Nephron progenitor cell (in vitro differentiated cells): ENCODE measurements at regions not wholly inside any gene's neighbourhood (a gene's known extent, or its start where the extent isn't known, plus 50 kb on each side); places are given as distances from the start of the nearest gene placed in this dataset.

Source experiments
- DNase-seq: peaks from one replicate; pipeline ENCODE4 v3.0.0; 2021
- H3K27ac Mint-ChIP-seq: 2 replicates; pipeline ENCODE4 v1.8.0; 2021; ENCODE audit warnings: mild to moderate bottlenecking, moderate library complexity, mixed read lengths
- H3K27me3 Mint-ChIP-seq: 2 replicates; pipeline ENCODE4 v1.8.0; 2021; ENCODE audit warnings: mild to moderate bottlenecking, low read depth, mixed read lengths; ENCODE audit not compliant: poor library complexity
- H3K36me3 Mint-ChIP-seq: 2 replicates; pipeline ENCODE4 v1.8.0; 2021; ENCODE audit warnings: low read depth, mixed read lengths
- H3K4me1 Mint-ChIP-seq: 2 replicates; pipeline ENCODE4 v1.8.0; 2021; ENCODE audit warnings: mixed read lengths
- H3K4me3 Mint-ChIP-seq: 2 replicates; pipeline ENCODE4 v1.8.0; 2021; ENCODE audit warnings: mild to moderate bottlenecking, moderate library complexity, mixed read lengths
- H3K9me3 Mint-ChIP-seq: 2 replicates; pipeline ENCODE4 v1.8.0; 2021; ENCODE audit warnings: mild to moderate bottlenecking, moderate library complexity, mixed read lengths
- CTCF ChIP-seq: fragments of 200-600 bp; sonication (generic); IDR thresholded peaks from 2 replicates; pipeline ENCODE4 v1.5.0; 2021; ENCODE audit warnings: antibody characterized with exemption

DNA sequence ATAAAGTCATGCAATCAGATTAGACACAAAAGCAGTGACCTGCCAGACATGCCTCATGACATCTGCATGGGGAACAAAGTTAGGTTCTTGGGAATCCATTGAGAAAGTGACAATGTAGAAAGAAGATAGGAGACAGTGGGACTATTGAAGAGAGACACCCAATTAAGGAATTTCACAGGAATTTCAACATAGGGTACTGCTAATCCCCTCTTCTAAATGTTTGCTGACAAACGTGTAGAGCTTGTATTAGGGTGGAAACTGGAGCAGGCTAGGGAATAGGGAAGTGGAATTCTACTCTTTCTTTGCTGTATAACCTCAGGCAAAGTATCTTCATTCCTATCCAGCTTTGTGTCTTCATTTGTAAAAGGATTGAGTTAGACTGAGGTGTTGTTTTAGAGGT lies 409.4 kb upstream of the SASH1 start:
- no peak overlapping the region for H3K27ac Mint-ChIP-seq
- DNase-seq = no peak
- H3K4me3 Mint-ChIP-seq = no peak overlapping the region
- no peaks in the 10 kb centered on the region for H3K36me3 Mint-ChIP-seq
- no peaks in the 10 kb centered on the region for H3K4me1 Mint-ChIP-seq
- H3K9me3 Mint-ChIP-seq = peaks cover 14% of the 10 kb centered on the region
- TF ChIP-seq CTCF = no peak
- no peaks in the 10 kb centered on the region for H3K27me3 Mint-ChIP-seq

DNA sequence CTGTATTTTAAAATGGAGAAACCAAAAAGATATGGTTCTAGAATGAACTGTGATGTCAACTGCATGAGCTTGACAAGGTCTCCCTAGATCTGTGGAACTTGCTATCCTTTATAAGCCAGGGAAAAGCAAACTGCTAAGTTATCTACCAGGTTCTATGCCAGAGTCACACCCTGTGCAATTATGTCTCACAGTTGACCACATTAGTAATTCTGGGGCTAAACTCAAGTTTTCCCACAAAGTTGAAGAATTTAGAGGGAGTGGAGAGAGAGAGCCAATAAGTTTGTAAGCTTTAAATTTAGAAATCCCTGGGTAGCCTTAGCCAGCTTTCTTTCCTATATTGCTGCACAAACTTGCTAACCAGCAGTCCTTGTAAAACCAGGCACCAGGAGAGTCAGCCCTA lies 407.0 kb upstream of the SASH1 start:
- Mint-ChIP-seq H3K27ac (no peak overlapping the region), H3K36me3 (no peaks in the 10 kb centered on the region), H3K4me3 (no peak overlapping the region), H3K4me1 (no peaks in the 10 kb centered on the region), H3K27me3 (peaks cover 3% of the 10 kb centered on the region), H3K9me3 (no peaks in the 10 kb centered on the region)
- DNase-seq = no peak
- TF ChIP-seq CTCF = no peak

DNA sequence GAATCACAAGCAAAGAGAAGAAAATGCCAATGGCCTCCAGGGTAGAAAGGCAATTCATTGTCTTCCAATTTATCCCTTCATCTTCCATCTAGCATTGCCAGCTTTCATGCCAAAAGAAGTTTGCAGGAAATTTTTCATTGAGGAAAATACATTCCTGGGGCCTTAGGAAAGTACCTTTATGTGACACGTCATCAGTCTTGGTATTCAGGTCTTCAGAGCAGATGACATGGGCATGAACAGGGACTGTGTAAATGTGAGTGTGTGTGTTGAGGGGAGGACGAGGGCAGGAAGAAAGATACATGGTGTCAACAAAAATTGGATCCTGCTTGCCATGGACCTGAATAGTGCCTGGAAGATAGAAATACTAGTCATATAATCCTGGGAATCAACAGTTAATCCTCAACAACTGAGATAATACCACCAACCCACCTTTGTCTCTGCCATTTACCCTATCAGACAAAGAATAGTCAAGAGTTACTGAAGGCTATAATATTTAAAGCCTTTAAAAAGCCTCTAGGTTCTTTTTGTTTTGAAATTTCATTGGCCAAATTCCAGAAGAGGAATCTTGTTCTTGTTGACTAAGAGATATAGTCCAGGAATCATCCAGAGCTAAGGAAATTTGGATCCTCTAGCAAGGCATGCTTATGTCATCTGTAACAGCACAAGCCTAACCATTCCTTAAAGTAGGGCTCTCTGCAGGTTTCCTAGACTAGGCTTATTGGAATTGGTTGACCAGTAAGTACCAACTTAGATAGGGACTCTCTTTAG lies 405.8 kb upstream of the SASH1 start:
- H3K4me1 Mint-ChIP-seq = no peaks in the 10 kb centered on the region
- H3K27me3 Mint-ChIP-seq = peaks cover 3% of the 10 kb centered on the region
- H3K4me3 Mint-ChIP-seq = no peak overlapping the region
- DNase-seq = no peak
- H3K9me3 Mint-ChIP-seq = no peaks in the 10 kb centered on the region
- no peak for TF ChIP-seq CTCF
- no peaks in the 10 kb centered on the region for H3K36me3 Mint-ChIP-seq
- no peak overlapping the region for H3K27ac Mint-ChIP-seq

DNA sequence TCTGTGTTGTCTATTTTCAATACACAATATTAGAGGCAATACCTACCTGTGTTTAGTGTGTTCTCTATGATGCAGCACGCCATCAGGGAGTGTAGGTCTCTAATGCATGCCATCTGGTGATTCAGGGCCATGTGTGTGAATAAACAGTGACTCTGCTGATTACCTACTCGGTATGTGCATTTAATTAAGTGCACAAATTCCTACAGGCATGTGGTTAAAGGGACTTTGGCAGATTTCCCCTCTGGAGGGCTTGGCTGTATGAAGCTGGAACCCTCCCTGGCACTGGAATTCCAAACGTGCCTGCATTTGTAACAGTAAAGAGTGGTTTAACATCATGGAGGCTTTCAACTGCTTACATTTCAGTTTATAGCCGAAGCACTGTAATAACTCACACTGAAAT lies 401.5 kb upstream of the SASH1 start:
- DNase-seq = no peak
- TF ChIP-seq CTCF = no peak

DNA sequence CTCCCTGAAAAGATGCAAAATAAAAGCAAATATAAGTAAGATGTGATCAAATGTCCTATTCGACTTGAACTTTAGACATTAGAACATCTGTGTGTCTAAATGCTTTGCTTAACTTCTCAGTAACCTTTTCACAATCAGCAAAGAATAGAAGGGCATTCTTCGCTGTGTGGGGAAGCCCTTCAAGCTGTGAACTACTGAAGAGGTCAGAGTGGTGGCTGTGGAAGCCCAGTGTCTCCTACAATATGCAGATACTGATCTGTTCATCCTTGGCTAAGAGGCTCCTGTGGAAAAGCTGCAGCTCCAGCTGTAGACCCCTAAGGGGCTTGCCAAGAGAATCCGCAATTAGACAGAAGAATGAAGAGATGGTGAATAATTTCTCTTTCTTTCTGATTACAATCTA lies 400.3 kb upstream of the SASH1 start:
- DNase-seq = no peak
- Mint-ChIP-seq H3K27me3 (peaks cover 3% of the 10 kb centered on the region), H3K36me3 (no peaks in the 10 kb centered on the region), H3K9me3 (peaks cover 15% of the 10 kb centered on the region), H3K4me1 (no peaks in the 10 kb centered on the region), H3K27ac (no peak overlapping the region), H3K4me3 (no peak overlapping the region)
- no peak for TF ChIP-seq CTCF

More for the DNA sequence above, 401.5 kb upstream of the SASH1 start:
- H3K4me3 Mint-ChIP-seq = no peak overlapping the region
- peaks cover 3% of the 10 kb centered on the region for H3K27me3 Mint-ChIP-seq
- H3K36me3 Mint-ChIP-seq = no peaks in the 10 kb centered on the region
- H3K27ac Mint-ChIP-seq = no peak overlapping the region
- H3K4me1 Mint-ChIP-seq = no peaks in the 10 kb centered on the region
- H3K9me3 Mint-ChIP-seq = peaks cover 15% of the 10 kb centered on the region

- H3K36me3 Mint-ChIP-seq = no peaks in the 10 kb centered on the region
- peaks cover 3% of the 10 kb centered on the region for H3K27me3 Mint-ChIP-seq
- no peaks in the 10 kb centered on the region for H3K4me1 Mint-ChIP-seq
- DNase-seq = no peak
- TF ChIP-seq CTCF = no peak
- H3K9me3 Mint-ChIP-seq = peaks cover 15% of the 10 kb centered on the region
- no peak overlapping the region for H3K4me3 Mint-ChIP-seq
- no peak overlapping the region for H3K27ac Mint-ChIP-seq
These were observed 398.5 kb upstream of the SASH1 start for GRCh38 chr6:147944122-147944521.
